Ovary (tissue), 3 donors: ENCODE measurements at regions not wholly inside any gene's neighbourhood (a gene's known extent, or its start where the extent isn't known, plus 50 kb on each side); places are given as distances from the start of the nearest gene placed in this dataset.

Experiments
- CTCF ChIP-seq, 3 donors: fragments of 450-650 bp in 2 of 3; fragments of 200-600 bp in 1 of 3; IDR thresholded peaks; one replicate each; pipeline versions ENCODE4 v1.5.1 to v1.8.0; 2016 to 2022; ENCODE audit warnings: antibody characterized with exemption in 3 of 3, mild to moderate bottlenecking in 1 of 3
- EP300 ChIP-seq: sonication (generic); formaldehyde crosslinking; IDR thresholded peaks from one replicate; pipeline ENCODE4 v1.6.1; 2017; ENCODE audit warnings: antibody characterized with exemption
- POLR2A ChIP-seq: fragments of 450-650 bp; IDR thresholded peaks from one replicate; pipeline ENCODE4 v1.6.1; 2017; ENCODE audit warnings: antibody characterized with exemption, mild to moderate bottlenecking, moderate library complexity
- donor health status: DM: no; HTN: no; CAD: no.

GRCh38 chr21:16320110-16320509 is 590.3 kb downstream of the USP25 start:
- TF ChIP-seq CTCF (IDR thresholded peaks at IDR 0.05) (no peak), POLR2A (no peak), EP300 (no peak)
